Transverse colon (tissue), 4 donors: ENCODE measurements at regions not wholly inside any gene's neighbourhood (a gene's known extent, or its start where the extent isn't known, plus 50 kb on each side); places are given as distances from the start of the nearest gene placed in this dataset.

ENCODE experiments used
- DNase-seq: peaks from one replicate; pipeline ENCODE4 v3.0.0-alpha.2; 2019
- H3K27ac ChIP-seq, 4 donors: fragments of 200-600 bp; sonication (generic); 2 replicates each; pipeline ENCODE4 v1.5.1; 2016 to 2018; ENCODE audit warnings: inconsistent platforms in 4 of 4
- H3K27me3 ChIP-seq: fragments of 200-600 bp; sonication (generic); 2 replicates; pipeline ENCODE4 v1.5.1; 2017; ENCODE audit warnings: inconsistent platforms
- H3K36me3 ChIP-seq, 4 donors: fragments of 200-600 bp; sonication (generic); 2 replicates each; pipeline ENCODE4 v1.5.1; 2017 to 2019; ENCODE audit warnings: inconsistent platforms in 4 of 4
- H3K4me1 ChIP-seq, 4 donors: fragments of 200-600 bp; sonication (generic); 2 replicates each; pipeline ENCODE4 v1.5.1; 2017 to 2020; ENCODE audit warnings: inconsistent platforms in 4 of 4
- H3K4me3 ChIP-seq, 4 donors: fragments of 200-600 bp; sonication (generic); 1 replicate in 1 of 4; 2 replicates in 3 of 4; pipeline versions ENCODE4 v1.5.1 to v1.6.1; 2017 to 2019; ENCODE audit warnings: inconsistent platforms in 4 of 4
- H3K9me3 ChIP-seq, 2 donors: fragments of 200-600 bp; sonication (generic); 2 replicates each; pipeline ENCODE4 v1.5.1; 2017 to 2019; ENCODE audit warnings: inconsistent platforms in 2 of 2
- EP300 ChIP-seq: sonication (generic); formaldehyde crosslinking; IDR thresholded peaks from one replicate; pipeline ENCODE4 v1.6.1; 2017; ENCODE audit warnings: antibody characterized with exemption, low read depth
- POLR2A ChIP-seq: fragments of 450-650 bp; IDR thresholded peaks from one replicate; pipeline ENCODE4 v1.6.1; 2016; ENCODE audit warnings: antibody characterized with exemption, mild to moderate bottlenecking, moderate library complexity
- POLR2AphosphoS5 ChIP-seq, 3 donors: sonication (generic); formaldehyde crosslinking; IDR thresholded peaks; one replicate each; pipeline ENCODE4 v1.6.1; 2016; ENCODE audit warnings: antibody characterized with exemption in 3 of 3
- WGBS, 2 donors: methylation state at CpG; one replicate each; pipeline ENCODE4 v1.1.5; 2018; ENCODE audit warnings: low coverage in 1 of 2; 5-methylcytosine and 5-hydroxymethylcytosine counted together
- in situ Hi-C, 4 donors: fragments of 200-750 bp; cut with MboI; loops; one replicate each; pipeline versions ENCODE4 v1.15.0 to v1.15.1; 2017; ENCODE audit warnings: low sequenced_read_pairs in 3 of 4, low pct_ligation_motif_present in 1 of 4, low pct_unique_long_range_greater_than_20kb in 1 of 4
- intact Hi-C: fragments of 100-400 bp; cut with DNase I; formaldehyde crosslinking; loops from one replicate; pipeline ENCODE4 v1.15.1; 2023; ENCODE audit warnings: low total_unique reads
- TF ChIP-seq, protein P1 (sequence below), 5 experiments: fragments of 200-600 bp in 3 of 5; fragments of 450-650 bp in 2 of 5; sonication (generic) in 3 of 5; IDR thresholded peaks; 1 replicate in 2 of 5; 2 replicates in 3 of 5; pipeline ENCODE4 v1.5.1; 2016 to 2017; ENCODE audit warnings: antibody characterized with exemption in 5 of 5, inconsistent platforms in 3 of 5, mild to moderate bottlenecking in 2 of 5, moderate library complexity in 1 of 5

GRCh38 chr22:26887916-26888315, 230.5 kb downstream of the MIAT start:
- peaks cover 0 to 4% (median 0%) of the 10 kb centered on the region in 4 donors for H3K4me1 ChIP-seq
- H3K4me3 ChIP-seq = no peak overlapping the region
- in situ Hi-C loops (no loop called here), intact Hi-C loops (no loop called here)
- DNase-seq = no peak
- no peaks in the 10 kb centered on the region for H3K36me3 ChIP-seq
- no peaks in the 10 kb centered on the region for H3K9me3 ChIP-seq
- TF ChIP-seq POLR2A (no peak), EP300 (no peak), POLR2AphosphoS5 (IDR thresholded peaks at IDR 0.05) (no peak)
- TF ChIP-seq, protein P1, sequence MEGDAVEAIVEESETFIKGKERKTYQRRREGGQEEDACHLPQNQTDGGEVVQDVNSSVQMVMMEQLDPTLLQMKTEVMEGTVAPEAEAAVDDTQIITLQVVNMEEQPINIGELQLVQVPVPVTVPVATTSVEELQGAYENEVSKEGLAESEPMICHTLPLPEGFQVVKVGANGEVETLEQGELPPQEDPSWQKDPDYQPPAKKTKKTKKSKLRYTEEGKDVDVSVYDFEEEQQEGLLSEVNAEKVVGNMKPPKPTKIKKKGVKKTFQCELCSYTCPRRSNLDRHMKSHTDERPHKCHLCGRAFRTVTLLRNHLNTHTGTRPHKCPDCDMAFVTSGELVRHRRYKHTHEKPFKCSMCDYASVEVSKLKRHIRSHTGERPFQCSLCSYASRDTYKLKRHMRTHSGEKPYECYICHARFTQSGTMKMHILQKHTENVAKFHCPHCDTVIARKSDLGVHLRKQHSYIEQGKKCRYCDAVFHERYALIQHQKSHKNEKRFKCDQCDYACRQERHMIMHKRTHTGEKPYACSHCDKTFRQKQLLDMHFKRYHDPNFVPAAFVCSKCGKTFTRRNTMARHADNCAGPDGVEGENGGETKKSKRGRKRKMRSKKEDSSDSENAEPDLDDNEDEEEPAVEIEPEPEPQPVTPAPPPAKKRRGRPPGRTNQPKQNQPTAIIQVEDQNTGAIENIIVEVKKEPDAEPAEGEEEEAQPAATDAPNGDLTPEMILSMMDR (IDR thresholded peaks at IDR 0.05) = no peak
- 68 to 100% methylated on average over 1 to 4 of the region's 4 CpGs for WGBS, 2 donors
- no peaks in the 10 kb centered on the region for H3K27me3 ChIP-seq
- no peak overlapping the region for H3K27ac ChIP-seq

- no peak overlapping the region for H3K27ac ChIP-seq
- peaks cover 0 to 4% (median 0%) of the 10 kb centered on the region in 4 donors for H3K4me1 ChIP-seq
- H3K4me3 ChIP-seq = no peak overlapping the region
- intact Hi-C loops = no loop called here
- no peaks in the 10 kb centered on the region for H3K36me3 ChIP-seq
- no peak for DNase-seq
- 78 to 91% methylated on average over 7 to 8 of the region's 8 CpGs for WGBS, 2 donors
- in situ Hi-C loops = no loop called here
- H3K27me3 ChIP-seq = no peaks in the 10 kb centered on the region
- TF ChIP-seq POLR2AphosphoS5 (IDR thresholded peaks at IDR 0.05) = no peak
- TF ChIP-seq, protein P1 (IDR thresholded peaks at IDR 0.05) = no peak
- TF ChIP-seq POLR2A = no peak
- TF ChIP-seq EP300 = no peak
- H3K9me3 ChIP-seq = no peaks in the 10 kb centered on the region
Observed at GRCh38 chr22:26888887-26889286, 231.5 kb downstream of the MIAT start.

- H3K27ac ChIP-seq = no peak overlapping the region
- no peaks in the 10 kb centered on the region for H3K36me3 ChIP-seq
- TF ChIP-seq EP300 (no peak), POLR2A (no peak), POLR2AphosphoS5 (IDR thresholded peaks at IDR 0.05) (no peak)
- TF ChIP-seq, protein P1 (IDR thresholded peaks at IDR 0.05) = no peak
- no peaks in the 10 kb centered on the region for H3K27me3 ChIP-seq
- intact Hi-C loops (no loop called here), in situ Hi-C loops (no loop called here)
- no peak overlapping the region for H3K4me3 ChIP-seq
- DNase-seq = no peak
- WGBS, 2 donors = 82 to 91% methylated on average over 7 of the region's 7 CpGs
- no peaks in the 10 kb centered on the region for H3K9me3 ChIP-seq
- peaks cover 0 to 7% (median 0%) of the 10 kb centered on the region in 4 donors for H3K4me1 ChIP-seq
Observed at GRCh38 chr22:26889802-26890201, 232.4 kb downstream of the MIAT start.

DNA sequence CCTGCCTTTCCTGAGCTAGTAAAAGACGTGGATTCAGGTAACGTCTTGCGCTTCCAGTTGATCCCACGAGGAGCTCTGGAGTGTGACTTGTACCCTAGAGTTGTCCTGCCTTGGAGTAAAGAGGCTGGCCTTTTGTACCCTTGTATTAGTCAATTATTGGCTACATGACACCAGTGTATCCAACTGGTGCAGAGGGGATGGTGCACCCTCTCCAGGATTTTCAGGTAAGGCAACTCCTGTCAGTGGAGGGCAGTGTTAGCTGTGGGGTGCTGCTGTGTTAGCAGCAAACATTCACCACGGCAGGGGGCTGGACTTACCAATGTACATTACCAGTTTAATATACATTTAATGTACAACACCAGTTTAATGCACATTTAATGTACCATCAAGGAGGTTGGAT, 233.5 kb downstream of the MIAT start:
- intact Hi-C loops (no loop called here), in situ Hi-C loops (no loop called here)
- no peak overlapping the region for H3K27ac ChIP-seq
- H3K27me3 ChIP-seq = no peaks in the 10 kb centered on the region
- WGBS, 2 donors = 56% methylated on average over 5 of the region's 5 CpGs; no CpG with 5 or more reads in 1 of the 2 donors
- peaks cover 0 to 8% (median 0%) of the 10 kb centered on the region in 4 donors for H3K4me1 ChIP-seq
- no peak overlapping the region for H3K4me3 ChIP-seq
- no peak for DNase-seq
- H3K36me3 ChIP-seq = no peaks in the 10 kb centered on the region
- H3K9me3 ChIP-seq = no peaks in the 10 kb centered on the region
- TF ChIP-seq POLR2AphosphoS5 (IDR thresholded peaks at IDR 0.05) (no peak), POLR2A (no peak), EP300 (no peak)
- TF ChIP-seq, protein P1 (IDR thresholded peaks at IDR 0.05) = no peak
